ENCODE measurements at regions not wholly inside any gene's neighbourhood (a gene's known extent, or its start where the extent isn't known, plus 50 kb on each side); places are given as distances from the start of the nearest gene placed in this dataset.

GRCh38 chrX:6757631-6758030, 222.7 kb upstream of the VCX3A start:
- H3K4me1 ChIP-seq (ENCODE audit: insufficient read depth, low read length), result no peaks in the 10 kb centered on the region
- H3K4me3 ChIP-seq (ENCODE audit: insufficient read depth, low read length), result no peak overlapping the region
- no peaks in the 10 kb centered on the region for H3K27me3 ChIP-seq (ENCODE audit: insufficient read depth, low read length)
- H3K9me3 ChIP-seq (ENCODE audit: low read depth, low read length), result peaks cover 8% of the 10 kb centered on the region
- H3K36me3 ChIP-seq (ENCODE audit: insufficient read depth, low read length), result no peaks in the 10 kb centered on the region
- no peaks in the 10 kb centered on the region for H3K79me2 ChIP-seq (ENCODE audit: insufficient read depth, low read length)
- H2AFZ ChIP-seq (ENCODE audit: low read length), result no peak overlapping the region
- H3K4me2 ChIP-seq (ENCODE audit: insufficient read depth, low read length), result no peak overlapping the region
- TF ChIP-seq CTCF (IDR thresholded peaks at IDR 0.05; ENCODE audit: extremely low read depth, low read depth, low read length), result no peak
- no peak for DNase-seq (ENCODE audit: insufficient read length, low spot score, missing footprints)
- no peak overlapping the region for H3K27ac ChIP-seq (ENCODE audit: low read depth, low read length)
- H4K20me1 ChIP-seq (ENCODE audit: insufficient read depth, low read length), result no peaks in the 10 kb centered on the region

GRCh38 chrX:6748595-6748994, 213.7 kb upstream of the VCX3A start:
- Histone ChIP-seq H4K20me1 (ENCODE audit: insufficient read depth, low read length) (no peaks in the 10 kb centered on the region), H2AFZ (ENCODE audit: low read length) (no peak overlapping the region), H3K4me2 (ENCODE audit: insufficient read depth, low read length) (no peak overlapping the region), H3K9me3 (ENCODE audit: low read depth, low read length) (no peaks in the 10 kb centered on the region), H3K27me3 (ENCODE audit: insufficient read depth, low read length) (no peaks in the 10 kb centered on the region), H3K27ac (ENCODE audit: low read depth, low read length) (no peak overlapping the region), H3K4me1 (ENCODE audit: insufficient read depth, low read length) (no peaks in the 10 kb centered on the region), H3K79me2 (ENCODE audit: insufficient read depth, low read length) (no peaks in the 10 kb centered on the region), H3K36me3 (ENCODE audit: insufficient read depth, low read length) (no peaks in the 10 kb centered on the region), H3K4me3 (ENCODE audit: insufficient read depth, low read length) (no peak overlapping the region)
- no peak for TF ChIP-seq CTCF (IDR thresholded peaks at IDR 0.05; ENCODE audit: extremely low read depth, low read depth, low read length)
- DNase-seq (ENCODE audit: insufficient read length, low spot score, missing footprints), result no peak

- no peaks in the 10 kb centered on the region for H3K79me2 ChIP-seq (ENCODE audit: insufficient read depth, low read length)
- no peak overlapping the region for H2AFZ ChIP-seq (ENCODE audit: low read length)
- no peak overlapping the region for H3K27ac ChIP-seq (ENCODE audit: low read depth, low read length)
- H3K9me3 ChIP-seq (ENCODE audit: low read depth, low read length), result no peaks in the 10 kb centered on the region
- no peak overlapping the region for H3K4me3 ChIP-seq (ENCODE audit: insufficient read depth, low read length)
- TF ChIP-seq CTCF (IDR thresholded peaks at IDR 0.05; ENCODE audit: extremely low read depth, low read depth, low read length), result no peak
- no peak for DNase-seq (ENCODE audit: insufficient read length, low spot score, missing footprints)
- H3K36me3 ChIP-seq (ENCODE audit: insufficient read depth, low read length), result no peaks in the 10 kb centered on the region
- H4K20me1 ChIP-seq (ENCODE audit: insufficient read depth, low read length), result no peaks in the 10 kb centered on the region
- H3K27me3 ChIP-seq (ENCODE audit: insufficient read depth, low read length), result no peaks in the 10 kb centered on the region
- no peaks in the 10 kb centered on the region for H3K4me1 ChIP-seq (ENCODE audit: insufficient read depth, low read length)
- no peak overlapping the region for H3K4me2 ChIP-seq (ENCODE audit: insufficient read depth, low read length)
These were observed 203.9 kb upstream of the VCX3A start for GRCh38 chrX:6738518-6739470.

- no peak overlapping the region for H3K27ac ChIP-seq (ENCODE audit: low read depth, low read length)
- H3K4me1 ChIP-seq (ENCODE audit: insufficient read depth, low read length), result no peaks in the 10 kb centered on the region
- no peaks in the 10 kb centered on the region for H3K36me3 ChIP-seq (ENCODE audit: insufficient read depth, low read length)
- H3K9me3 ChIP-seq (ENCODE audit: low read depth, low read length), result no peaks in the 10 kb centered on the region
- H3K4me2 ChIP-seq (ENCODE audit: insufficient read depth, low read length), result no peak overlapping the region
- H4K20me1 ChIP-seq (ENCODE audit: insufficient read depth, low read length), result no peaks in the 10 kb centered on the region
- no peak for TF ChIP-seq CTCF (IDR thresholded peaks at IDR 0.05; ENCODE audit: extremely low read depth, low read depth, low read length)
- no peak overlapping the region for H3K4me3 ChIP-seq (ENCODE audit: insufficient read depth, low read length)
- no peaks in the 10 kb centered on the region for H3K79me2 ChIP-seq (ENCODE audit: insufficient read depth, low read length)
- H2AFZ ChIP-seq (ENCODE audit: low read length), result no peak overlapping the region
- DNase-seq (ENCODE audit: insufficient read length, low spot score, missing footprints), result no peak
- H3K27me3 ChIP-seq (ENCODE audit: insufficient read depth, low read length), result no peaks in the 10 kb centered on the region
These were observed 200.1 kb upstream of the VCX3A start for GRCh38 chrX:6734844-6735634.

Measured in osteoblast (primary cell).